Type B pancreatic cell (in vitro differentiated cells): ENCODE measurements at regions not wholly inside any gene's neighbourhood (a gene's known extent, or its start where the extent isn't known, plus 50 kb on each side); places are given as distances from the start of the nearest gene placed in this dataset.
A peak's percentile ranks its signal among the peaks of the same experiment; 100 is the strongest.

Experiments
- DNase-seq: peaks from one replicate; pipeline ENCODE4 v3.0.0; 2021; ENCODE audit warnings: mixed read lengths; ENCODE audit not compliant: unreplicated experiment; ENCODE audit errors: extremely low spot score
- H3K27ac Mint-ChIP-seq: 2 replicates; pipeline ENCODE4 v1.8.0; 2021; ENCODE audit warnings: mild to moderate bottlenecking, mixed read lengths
- H3K27me3 Mint-ChIP-seq: 2 replicates; pipeline ENCODE4 v1.8.0; 2021; ENCODE audit warnings: mixed read lengths
- H3K36me3 Mint-ChIP-seq: 2 replicates; pipeline ENCODE4 v1.8.0; 2021; ENCODE audit warnings: mixed read lengths
- H3K4me1 Mint-ChIP-seq: one replicate; pipeline ENCODE4 v1.8.0; 2021; ENCODE audit warnings: mixed read lengths; ENCODE audit not compliant: unreplicated experiment
- H3K4me3 Mint-ChIP-seq: 2 replicates; pipeline ENCODE4 v1.8.0; 2021; ENCODE audit warnings: mild to moderate bottlenecking, mixed read lengths
- H3K9me3 Mint-ChIP-seq: 2 replicates; pipeline ENCODE4 v1.8.0; 2021; ENCODE audit warnings: mixed read lengths
- TF ChIP-seq, protein P1 (sequence below): fragments of 200-600 bp; sonication (generic); conservative IDR thresholded peaks from 2 replicates; pipeline ENCODE4 v1.5.0; 2021; ENCODE audit warnings: antibody characterized with exemption, mild to moderate bottlenecking

DNA sequence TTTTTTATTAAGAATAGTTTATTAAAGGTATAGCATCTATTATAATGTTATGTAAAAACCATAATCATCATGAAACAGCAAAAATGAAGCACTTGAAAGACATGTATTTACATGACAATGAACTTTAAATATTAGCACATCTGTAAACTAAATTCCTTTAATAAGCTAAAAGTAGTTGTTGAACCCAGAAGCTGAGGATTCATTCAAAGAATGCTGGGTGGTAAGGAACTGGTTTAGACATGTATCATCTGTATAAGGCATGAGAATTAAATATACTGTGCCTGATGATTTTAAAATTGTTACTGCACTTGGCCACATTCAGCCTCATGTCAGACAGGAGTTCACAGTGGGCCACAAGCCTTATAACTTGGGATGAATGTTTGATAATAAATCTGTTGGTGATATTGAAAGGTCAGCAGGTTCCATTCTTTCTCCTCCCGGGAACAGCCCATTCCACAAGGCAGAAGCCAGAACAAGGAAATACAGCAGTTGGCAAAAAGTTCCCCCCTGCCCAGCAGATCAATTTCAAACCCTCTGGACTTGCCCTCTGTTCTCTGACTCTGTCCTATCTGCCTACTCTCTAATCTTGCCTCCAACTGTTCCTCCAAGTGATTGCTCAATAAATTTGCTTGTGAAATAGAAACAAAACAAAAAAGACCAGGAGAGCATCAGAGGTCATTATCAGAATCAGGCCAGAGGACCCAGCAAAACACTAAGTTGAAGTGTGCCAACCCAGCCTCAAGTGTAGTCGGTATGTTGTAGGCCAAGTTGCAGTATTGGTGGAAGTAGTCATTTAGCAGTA lies 49.8 kb upstream of the TEX264 start:
- no peaks in the 10 kb centered on the region for H3K9me3 Mint-ChIP-seq
- no peak overlapping the region for H3K4me3 Mint-ChIP-seq
- H3K27ac Mint-ChIP-seq, result peak overlapping the region; percentile 6
- H3K36me3 Mint-ChIP-seq, result peaks cover 4% of the 10 kb centered on the region
- no peak for DNase-seq
- TF ChIP-seq, protein P1, sequence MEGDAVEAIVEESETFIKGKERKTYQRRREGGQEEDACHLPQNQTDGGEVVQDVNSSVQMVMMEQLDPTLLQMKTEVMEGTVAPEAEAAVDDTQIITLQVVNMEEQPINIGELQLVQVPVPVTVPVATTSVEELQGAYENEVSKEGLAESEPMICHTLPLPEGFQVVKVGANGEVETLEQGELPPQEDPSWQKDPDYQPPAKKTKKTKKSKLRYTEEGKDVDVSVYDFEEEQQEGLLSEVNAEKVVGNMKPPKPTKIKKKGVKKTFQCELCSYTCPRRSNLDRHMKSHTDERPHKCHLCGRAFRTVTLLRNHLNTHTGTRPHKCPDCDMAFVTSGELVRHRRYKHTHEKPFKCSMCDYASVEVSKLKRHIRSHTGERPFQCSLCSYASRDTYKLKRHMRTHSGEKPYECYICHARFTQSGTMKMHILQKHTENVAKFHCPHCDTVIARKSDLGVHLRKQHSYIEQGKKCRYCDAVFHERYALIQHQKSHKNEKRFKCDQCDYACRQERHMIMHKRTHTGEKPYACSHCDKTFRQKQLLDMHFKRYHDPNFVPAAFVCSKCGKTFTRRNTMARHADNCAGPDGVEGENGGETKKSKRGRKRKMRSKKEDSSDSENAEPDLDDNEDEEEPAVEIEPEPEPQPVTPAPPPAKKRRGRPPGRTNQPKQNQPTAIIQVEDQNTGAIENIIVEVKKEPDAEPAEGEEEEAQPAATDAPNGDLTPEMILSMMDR, result no peak
- H3K4me1 Mint-ChIP-seq, result peaks cover 28% of the 10 kb centered on the region
- no peaks in the 10 kb centered on the region for H3K27me3 Mint-ChIP-seq
